ENCODE measurements at regions not wholly inside any gene's neighbourhood (a gene's known extent, or its start where the extent isn't known, plus 50 kb on each side); places are given as distances from the start of the nearest gene placed in this dataset.

GRCh38 chr5:58149746-58150145 is 310.1 kb downstream of the PLK2 start:
- H3K36me3 ChIP-seq: no peaks in the 10 kb centered on the region
- H3K4me3 ChIP-seq: no peak overlapping the region
- H3K9me3 ChIP-seq: no peaks in the 10 kb centered on the region
- intact Hi-C loops (cut with DNase I; ENCODE audit: low total_unique reads): no loop called here
- no peak for DNase-seq (ENCODE audit: low spot score in 2 of 2)
- H3K27ac ChIP-seq: no peak overlapping the region
- no peaks in the 10 kb centered on the region for H3K27me3 ChIP-seq
- no peaks in the 10 kb centered on the region for H3K4me1 ChIP-seq
- TF ChIP-seq POLR2AphosphoS5 (IDR thresholded peaks at IDR 0.05): no peak
- no peak for TF ChIP-seq POLR2A (IDR thresholded peaks at IDR 0.05)
- no peak for TF ChIP-seq CTCF (IDR thresholded peaks at IDR 0.05)

- H3K4me1 ChIP-seq: no peaks in the 10 kb centered on the region
- no peaks in the 10 kb centered on the region for H3K36me3 ChIP-seq
- no peak for TF ChIP-seq CTCF (IDR thresholded peaks at IDR 0.05)
- no peak for DNase-seq (ENCODE audit: low spot score in 2 of 2)
- no peaks in the 10 kb centered on the region for H3K27me3 ChIP-seq
- no peak overlapping the region for H3K4me3 ChIP-seq
- H3K9me3 ChIP-seq: no peaks in the 10 kb centered on the region
- H3K27ac ChIP-seq: no peak overlapping the region
- intact Hi-C loops (cut with DNase I; ENCODE audit: low total_unique reads): no loop called here
Measured at GRCh38 chr5:58149345-58149744, 310.5 kb downstream of the PLK2 start.

GRCh38 chr5:58148254-58148775 is 311.6 kb downstream of the PLK2 start:
- H3K27ac ChIP-seq: no peak overlapping the region
- no peak for DNase-seq (ENCODE audit: low spot score in 2 of 2)
- H3K27me3 ChIP-seq: no peaks in the 10 kb centered on the region
- H3K4me1 ChIP-seq: no peaks in the 10 kb centered on the region
- H3K9me3 ChIP-seq: no peaks in the 10 kb centered on the region
- H3K36me3 ChIP-seq: no peaks in the 10 kb centered on the region
- no peak overlapping the region for H3K4me3 ChIP-seq
- TF ChIP-seq CTCF (IDR thresholded peaks at IDR 0.05): no peak
- TF ChIP-seq POLR2AphosphoS5 (IDR thresholded peaks at IDR 0.05): no peak
- TF ChIP-seq POLR2A (IDR thresholded peaks at IDR 0.05): no peak
- intact Hi-C loops (cut with DNase I; ENCODE audit: low total_unique reads): no loop called here

GRCh38 chr5:58145397-58145934 is 314.4 kb downstream of the PLK2 start:
- intact Hi-C loops (cut with DNase I; ENCODE audit: low total_unique reads): no loop called here
- Histone ChIP-seq H3K4me1 (no peaks in the 10 kb centered on the region), H3K9me3 (no peaks in the 10 kb centered on the region), H3K27ac (no peak overlapping the region), H3K4me3 (no peak overlapping the region), H3K27me3 (no peaks in the 10 kb centered on the region), H3K36me3 (no peaks in the 10 kb centered on the region)
- DNase-seq (ENCODE audit: low spot score in 2 of 2): no peak
- TF ChIP-seq CTCF (IDR thresholded peaks at IDR 0.05) (no peak), POLR2AphosphoS5 (IDR thresholded peaks at IDR 0.05) (no peak), POLR2A (IDR thresholded peaks at IDR 0.05) (no peak)

- no peaks in the 10 kb centered on the region for H3K27me3 ChIP-seq
- H3K27ac ChIP-seq: no peak overlapping the region
- TF ChIP-seq CTCF (IDR thresholded peaks at IDR 0.05) (no peak), POLR2AphosphoS5 (IDR thresholded peaks at IDR 0.05) (no peak), POLR2A (IDR thresholded peaks at IDR 0.05) (no peak)
- H3K36me3 ChIP-seq: no peaks in the 10 kb centered on the region
- no peak overlapping the region for H3K4me3 ChIP-seq
- intact Hi-C loops (cut with DNase I; ENCODE audit: low total_unique reads): no loop called here
- no peaks in the 10 kb centered on the region for H3K9me3 ChIP-seq
- H3K4me1 ChIP-seq: no peaks in the 10 kb centered on the region
- DNase-seq (ENCODE audit: low spot score in 2 of 2): no peak
Measured at GRCh38 chr5:58143727-58144126, 316.2 kb downstream of the PLK2 start.

Data from breast epithelium (tissue), 4 donors.